ENCODE measurements at regions not wholly inside any gene's neighbourhood (a gene's known extent, or its start where the extent isn't known, plus 50 kb on each side); places are given as distances from the start of the nearest gene placed in this dataset.

DNA sequence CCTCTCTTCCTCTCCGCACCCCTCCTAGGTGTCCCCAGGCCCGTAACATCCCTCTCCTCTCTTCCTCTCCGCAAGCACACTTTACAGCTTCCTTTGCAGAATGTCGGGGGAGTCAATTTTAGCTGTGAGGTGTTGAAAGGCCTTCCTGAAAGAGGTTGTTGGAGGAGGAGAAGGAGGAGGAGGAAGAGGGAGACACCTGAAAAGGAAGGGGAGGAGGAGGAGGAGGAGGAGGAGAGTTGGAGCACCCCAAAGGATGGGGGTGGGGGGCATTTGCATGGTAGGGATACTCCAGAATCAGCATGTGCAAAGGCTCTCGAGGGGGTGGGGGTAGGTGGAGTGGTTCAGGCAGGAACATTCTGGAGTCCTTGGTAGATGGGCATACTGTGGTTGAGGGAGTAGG lies 1045.1 kb downstream of the TBC1D22A start:
- DNase-seq, result no peak

DNA sequence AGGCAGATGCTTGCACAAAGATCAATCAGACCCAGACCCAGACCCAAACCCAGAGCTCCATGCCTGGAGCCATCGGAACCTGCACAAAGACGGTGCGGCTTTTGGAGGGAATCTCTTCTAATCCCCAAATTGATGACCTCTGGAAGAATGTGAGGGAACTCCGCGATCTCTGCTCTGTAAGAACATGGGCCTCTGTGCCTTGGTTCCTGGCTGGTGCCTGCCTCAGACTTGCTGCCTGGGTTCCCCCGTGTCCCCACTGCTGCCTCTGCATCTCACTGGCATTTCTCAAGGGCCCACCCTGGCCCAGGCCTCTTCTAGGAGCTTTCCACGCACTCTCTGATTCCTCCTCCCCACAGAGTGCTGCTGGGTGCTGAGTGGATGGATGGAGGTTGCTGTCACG lies 1044.4 kb downstream of the TBC1D22A start:
- DNase-seq, result no peak

DNA sequence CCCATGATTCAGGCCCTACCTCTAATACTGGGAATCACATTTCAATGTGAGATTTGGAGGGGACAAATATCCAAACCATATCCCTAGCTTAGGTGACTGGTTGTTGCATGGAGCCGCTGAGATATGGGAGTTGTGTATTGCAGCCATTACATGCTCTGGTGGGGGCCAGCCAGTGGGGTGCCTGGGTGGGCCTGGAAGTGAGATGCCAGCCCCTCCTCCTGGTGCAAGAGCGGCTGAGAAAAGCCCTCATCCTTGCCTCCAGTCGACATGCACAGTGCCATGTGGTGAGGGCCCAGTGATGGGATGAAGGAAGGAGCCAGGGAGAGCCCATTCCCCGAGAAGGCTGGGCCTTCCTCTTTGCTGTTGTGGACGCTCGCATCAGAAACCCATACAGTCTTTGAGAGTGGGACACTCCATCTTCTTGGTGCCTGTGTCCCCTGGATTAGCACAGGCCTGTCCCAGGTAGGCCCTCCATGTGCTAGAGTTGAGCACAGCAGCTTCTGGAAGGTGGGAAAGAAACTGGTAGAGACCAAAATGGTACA lies 1043.0 kb downstream of the TBC1D22A start:
- DNase-seq, result no peak

DNA sequence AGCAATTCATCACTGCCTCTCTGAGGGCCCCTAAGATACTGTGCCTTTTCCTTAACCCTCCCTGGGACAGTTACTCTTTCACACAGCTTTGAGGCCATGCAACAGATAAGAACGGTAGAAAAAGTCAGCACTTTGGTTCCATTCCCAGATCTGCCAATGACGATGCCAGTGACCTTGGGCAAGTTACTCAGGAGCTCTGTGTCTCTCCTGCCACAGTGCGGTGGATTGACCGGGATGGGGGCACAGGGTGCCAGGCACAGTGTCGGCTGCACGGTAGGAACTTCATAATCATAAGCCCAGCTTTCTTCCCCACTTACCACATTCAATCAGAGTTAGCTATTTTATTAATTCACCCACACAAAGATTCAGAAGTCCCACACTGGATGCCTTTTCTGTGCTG lies 1041.8 kb downstream of the TBC1D22A start:
- no peak for DNase-seq

DNA sequence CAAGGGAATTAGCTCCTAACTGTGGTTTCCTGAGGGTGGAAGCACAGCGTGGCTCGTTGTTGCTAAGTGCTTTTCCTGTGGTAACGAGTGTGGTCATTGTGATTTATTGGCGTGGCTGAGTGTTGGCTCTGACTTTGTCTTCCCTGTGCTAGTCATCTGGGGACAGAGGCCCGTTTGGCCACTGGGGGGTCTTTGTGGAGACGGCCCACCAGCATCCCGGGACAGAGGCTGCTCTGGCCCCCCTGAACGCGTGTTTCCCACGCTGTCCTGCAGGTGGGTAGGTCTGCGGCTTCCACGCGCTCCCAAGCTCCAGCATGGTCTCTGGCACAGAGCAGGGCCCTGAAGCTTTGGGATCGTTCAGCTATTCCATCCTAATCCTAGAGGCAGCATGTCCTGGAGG lies 1040.0 kb downstream of the TBC1D22A start:
- DNase-seq, result no peak

DNA sequence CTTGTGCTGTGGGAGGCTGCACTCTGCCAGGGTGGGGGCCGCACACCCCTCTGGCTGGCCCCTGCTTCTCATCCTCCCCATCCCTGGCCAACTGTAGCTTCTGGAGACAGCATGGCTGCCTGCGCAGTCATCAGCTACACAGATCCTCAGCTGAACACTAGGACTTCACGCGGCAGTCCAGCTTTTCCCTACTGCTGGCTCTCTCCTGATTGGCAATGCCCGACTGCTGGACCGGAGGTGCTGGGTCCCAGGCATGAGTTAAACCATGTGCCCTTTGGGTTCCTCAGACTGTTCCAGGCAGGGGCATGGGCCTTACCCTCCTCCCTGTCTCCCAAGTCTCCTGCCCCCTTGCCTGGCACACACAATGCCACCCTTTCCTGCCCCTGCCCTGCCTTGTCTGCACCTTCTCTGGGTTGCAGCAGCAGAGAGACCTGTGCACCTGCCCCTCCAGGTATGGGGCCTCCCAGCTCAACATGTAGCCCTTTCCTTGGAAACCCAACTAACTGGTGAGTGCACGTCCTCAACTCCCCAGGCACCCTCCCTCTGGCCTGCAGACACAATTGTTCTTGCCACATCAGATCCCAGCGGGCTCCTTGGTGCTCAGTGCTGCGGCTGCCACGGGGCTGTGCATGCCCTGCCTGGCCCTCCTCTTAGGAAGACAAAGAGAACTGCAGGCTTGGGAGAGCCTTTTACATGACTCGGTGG lies 1039.2 kb downstream of the TBC1D22A start:
- no peak for DNase-seq

DNA sequence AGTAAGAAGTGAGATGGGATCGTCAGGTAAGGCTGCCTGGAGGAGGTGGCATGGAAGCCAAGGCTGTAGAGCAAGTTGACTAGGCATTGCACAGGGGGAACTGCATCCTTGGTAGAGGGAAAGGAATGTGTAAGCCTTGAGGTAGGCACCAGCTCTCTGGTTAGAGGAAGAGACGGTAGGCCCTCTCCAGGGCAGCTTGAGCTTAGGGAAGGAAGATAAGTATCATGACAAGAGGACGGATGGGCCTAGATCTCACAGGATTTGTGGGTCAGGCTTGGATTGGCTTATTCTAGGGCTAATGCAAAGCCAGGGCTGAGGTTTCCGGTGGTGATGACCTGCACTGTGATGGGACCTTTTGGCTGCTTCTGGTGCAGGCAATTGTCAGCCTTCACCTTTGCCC lies 1035.8 kb downstream of the TBC1D22A start:
- DNase-seq, result no peak

DNA sequence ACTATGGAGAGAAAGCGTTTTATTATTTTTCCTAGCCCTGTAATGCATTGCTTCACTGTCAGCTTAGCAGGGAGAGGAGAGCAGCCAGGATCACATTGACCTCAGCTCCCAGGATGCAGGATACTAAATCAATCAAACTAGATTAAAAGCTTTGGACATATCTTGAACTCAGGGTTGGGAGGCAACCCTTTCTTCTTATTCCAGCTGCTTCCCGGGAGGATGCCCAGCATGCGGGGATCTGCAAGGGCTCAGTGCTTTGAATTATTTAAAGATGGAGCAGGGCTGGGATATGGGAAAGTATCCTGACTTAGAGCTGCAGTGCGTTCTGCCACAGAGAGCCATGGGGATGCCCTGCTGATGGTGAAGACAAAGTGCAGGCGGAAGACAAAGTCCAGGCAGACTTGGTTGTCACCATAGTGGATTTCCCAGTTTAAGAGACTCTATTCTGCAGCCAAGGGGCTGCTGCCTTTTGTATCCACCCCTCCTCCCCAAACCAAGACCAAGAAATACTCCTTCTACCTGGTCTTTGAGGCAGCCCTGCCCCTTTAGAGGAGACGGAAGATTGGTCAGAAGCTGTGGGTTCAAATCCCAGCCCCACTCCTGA lies 1035.0 kb downstream of the TBC1D22A start:
- no peak for DNase-seq

DNA sequence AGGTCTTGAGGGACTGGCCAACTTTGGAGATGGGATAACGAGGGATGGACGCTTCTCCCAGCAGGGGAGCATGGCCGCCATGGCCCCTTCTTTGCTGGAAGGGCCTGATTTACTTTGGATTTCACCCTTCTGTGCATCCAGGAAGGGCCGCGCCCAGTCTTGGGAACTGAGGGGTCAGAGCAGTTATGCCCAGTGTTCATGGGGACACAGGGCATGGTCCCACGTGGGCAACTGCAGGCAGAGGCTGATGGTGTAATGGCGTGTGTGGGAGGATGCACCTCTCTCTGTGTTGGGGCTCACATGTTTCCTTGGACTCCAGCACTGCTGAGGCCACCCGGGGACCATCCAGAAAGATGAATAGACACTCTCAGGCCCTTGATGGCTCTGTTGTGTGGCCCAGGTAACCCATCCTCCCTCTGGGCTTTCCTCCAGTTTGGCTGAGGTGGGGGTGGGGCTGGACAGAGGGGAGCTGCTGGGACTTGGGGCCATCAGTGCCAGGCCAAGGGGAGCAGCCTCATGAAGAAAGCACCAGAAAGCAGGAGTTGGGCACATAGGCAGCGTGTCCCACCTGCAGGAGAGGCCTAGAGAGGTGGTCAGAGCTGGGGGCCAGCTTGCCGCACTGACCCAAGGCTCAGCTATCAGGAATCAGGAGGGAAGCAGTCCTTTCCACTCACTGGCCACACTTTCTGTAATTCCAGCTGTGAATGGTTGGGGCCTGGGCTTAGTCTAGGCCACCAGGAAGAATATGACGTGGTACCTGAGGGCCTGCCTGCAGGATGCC lies 1033.9 kb downstream of the TBC1D22A start:
- DNase-seq, result no peak

DNA sequence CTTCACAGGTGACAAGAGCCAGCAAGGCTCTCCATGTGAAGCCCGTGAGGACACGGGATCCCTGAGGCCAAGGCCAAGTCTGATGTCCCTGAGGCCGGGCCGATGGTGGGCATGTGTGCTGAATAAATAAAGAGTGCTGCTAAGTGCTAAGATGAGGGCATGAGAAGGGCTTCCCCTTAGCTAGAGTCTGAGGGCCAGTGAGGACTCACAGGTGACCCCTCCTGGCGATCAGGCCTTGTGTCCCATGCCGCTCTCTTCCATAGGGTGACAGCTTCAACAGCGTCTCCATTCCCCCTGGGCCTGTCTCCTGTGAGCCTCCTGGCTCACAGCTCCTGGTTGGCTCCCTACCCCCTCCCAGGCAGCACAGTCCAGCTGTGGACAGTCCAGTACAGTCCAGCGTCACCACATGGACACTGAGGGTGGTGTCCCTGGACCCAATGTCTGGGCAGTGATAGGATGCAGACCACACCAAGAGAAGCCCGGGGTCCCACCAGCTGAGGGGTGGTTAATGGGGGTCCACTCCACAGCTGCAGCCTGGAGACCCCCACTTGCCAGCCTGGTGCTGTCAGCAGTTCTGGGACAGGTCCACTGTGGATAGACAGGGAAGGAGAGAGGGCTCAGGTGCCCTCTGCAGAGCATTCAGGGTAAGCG lies 1033.2 kb downstream of the TBC1D22A start:
- no peak for DNase-seq

DNA sequence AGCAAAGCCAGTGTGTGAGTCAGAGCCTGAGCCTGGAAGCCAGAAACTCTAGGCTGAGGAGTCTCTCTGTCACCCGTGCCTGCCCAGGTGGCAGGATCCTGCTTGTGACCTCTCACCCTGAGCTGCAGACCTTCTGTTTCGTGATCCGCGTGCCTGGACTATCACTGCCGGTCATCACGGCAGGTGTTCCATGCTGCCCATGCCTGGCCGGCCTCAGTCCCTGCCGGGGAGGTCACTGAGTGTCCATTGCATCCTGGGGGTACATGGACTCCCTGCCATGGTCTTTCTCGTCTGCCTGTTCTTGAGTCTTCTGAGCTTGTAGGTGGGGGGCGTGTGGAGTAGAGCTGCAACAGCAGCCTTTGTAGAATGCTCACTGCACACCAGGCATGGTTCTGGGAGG lies 1032.4 kb downstream of the TBC1D22A start:
- no peak for DNase-seq

DNA sequence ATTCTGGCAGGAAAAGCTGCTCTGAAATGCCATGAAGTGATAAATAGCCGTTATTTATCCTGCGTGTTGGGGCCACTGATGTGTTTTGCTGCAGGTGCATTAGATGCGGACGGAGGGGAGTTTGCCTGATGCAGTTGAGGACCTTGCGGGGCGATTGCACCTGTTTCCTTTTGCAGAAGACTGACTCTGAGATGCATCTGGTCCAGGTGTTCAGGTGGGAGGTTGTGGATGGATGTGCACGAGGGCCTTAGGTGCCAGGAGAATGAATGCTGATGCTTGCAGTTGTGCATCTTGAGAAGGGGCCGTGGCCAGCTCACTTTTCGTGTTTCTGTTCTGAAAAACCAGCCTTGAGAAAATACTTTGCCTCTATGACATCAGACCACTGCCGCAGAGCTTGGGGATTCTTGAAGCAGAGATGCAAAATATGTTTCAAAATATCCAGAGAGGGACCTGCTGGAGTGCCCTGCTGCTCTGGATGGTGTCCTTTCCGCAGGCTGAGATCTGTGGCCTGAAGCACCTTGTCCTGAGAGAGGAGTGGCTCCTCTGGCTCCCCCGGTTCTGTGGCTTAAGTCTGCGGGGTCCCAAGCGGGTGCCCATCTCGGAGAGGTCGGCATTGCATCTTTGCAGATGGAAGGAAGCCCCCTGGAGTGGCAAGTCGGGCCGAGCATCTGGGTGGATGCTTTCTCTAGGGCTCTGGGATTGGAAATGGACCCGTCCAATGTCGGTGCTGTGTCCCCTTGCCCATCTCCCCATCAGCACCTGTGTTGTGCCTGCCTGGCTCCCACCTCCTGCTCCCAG lies 1031.1 kb downstream of the TBC1D22A start:
- DNase-seq, result no peak

DNA sequence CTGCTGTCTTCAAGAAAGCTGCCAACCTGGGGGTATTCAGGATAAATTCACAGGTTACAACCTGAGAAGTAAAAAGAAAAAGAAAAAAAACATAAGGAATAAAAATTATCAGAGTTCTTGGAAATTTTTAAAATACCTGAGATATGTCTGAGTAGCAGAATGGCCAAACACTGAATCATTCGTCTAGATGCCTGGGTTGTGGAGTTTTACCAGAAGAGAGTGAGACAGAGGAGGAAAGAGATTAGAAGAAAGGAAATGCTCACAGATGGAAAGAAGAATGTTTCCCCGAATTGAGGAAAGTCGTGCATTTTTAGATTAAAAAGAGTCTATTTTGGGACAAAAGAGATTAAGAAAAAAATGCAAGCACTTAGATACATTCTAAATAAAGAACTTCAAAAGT lies 1026.7 kb downstream of the TBC1D22A start:
- no peak for DNase-seq

DNA sequence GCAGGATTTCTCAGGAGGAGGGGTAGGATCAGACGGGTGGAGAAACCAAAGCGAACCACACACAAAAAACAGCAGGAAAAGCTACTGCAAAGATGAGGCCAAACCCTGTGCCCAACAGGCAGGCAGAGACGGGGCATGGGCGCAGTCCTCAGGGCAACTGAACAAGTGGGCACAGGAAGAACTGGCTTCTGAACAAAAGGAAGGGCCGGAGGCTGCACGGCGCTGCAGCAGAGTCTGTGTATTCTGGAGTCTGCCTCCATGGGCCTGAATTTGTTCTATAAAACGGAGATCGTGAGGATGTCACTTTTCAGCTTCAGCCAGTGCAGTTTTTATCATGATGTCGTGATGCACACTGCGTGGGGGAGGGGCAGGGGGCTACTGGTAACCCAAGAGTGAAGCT lies 1026.0 kb downstream of the TBC1D22A start:
- no peak for DNase-seq

DNA sequence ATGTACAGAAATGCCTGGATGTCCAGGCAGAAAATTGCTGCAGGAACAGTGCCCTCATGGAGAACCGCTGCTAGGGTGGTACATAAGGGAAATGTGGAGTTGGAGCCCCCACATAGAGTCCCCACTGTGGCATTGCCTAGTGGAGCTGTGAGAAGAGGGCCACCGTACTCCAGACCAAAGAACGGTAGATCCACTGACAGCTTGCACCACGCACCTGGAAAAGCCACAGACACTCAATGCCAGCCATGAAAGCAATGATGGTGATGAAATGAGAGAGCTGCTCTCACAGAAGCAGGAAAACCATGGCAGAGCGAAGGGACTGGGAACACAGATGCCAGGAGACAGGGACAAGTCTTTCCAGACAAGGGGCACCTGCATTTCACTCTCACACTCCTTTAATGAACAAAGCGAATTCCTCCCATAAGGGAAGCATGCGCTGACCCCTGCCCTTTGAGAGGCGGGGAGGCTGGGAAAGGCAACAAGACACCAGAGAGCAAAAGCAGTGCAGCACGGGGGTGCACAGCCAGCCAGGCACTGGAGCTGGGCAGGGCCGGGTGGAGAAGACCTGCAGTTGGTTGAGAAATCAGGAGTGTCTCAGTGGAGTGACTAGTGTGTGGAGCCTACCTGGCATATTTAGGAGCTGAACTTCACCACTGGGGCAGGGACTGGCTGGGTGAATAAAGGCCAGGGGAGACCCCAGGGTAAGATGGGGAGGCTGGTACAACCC lies 1025.2 kb downstream of the TBC1D22A start:
- no peak for DNase-seq

DNA sequence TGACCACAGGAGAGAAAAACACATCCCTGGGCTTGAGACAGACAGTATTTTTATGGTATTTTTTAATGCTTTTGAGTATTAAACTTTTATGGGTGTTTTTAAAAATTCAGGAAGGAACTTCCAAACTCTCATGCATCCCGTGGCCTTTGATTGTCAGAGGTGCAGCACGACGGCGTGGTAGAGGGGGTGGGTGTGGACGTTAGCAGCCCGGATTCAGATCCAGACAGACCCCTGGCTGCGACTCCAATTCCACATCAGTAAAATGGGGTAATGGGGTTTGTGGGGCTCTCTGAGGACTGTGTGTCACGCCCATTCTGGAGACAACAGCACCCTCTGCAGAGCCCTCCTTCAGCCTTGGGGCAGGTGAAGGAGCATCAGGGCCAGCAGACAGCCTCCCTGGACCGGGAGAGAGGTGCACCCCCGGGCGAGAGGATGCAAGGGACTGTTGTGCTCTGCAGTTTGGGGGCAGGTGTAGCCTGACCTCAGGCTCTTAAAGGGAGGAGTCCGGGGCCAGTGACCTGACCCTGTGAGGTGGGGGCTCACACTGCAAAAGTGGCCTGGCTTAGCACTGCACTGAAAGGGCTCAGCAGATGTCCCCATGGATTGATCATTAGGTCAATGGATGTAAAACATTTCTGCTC lies 1024.3 kb downstream of the TBC1D22A start:
- DNase-seq, result no peak

DNA sequence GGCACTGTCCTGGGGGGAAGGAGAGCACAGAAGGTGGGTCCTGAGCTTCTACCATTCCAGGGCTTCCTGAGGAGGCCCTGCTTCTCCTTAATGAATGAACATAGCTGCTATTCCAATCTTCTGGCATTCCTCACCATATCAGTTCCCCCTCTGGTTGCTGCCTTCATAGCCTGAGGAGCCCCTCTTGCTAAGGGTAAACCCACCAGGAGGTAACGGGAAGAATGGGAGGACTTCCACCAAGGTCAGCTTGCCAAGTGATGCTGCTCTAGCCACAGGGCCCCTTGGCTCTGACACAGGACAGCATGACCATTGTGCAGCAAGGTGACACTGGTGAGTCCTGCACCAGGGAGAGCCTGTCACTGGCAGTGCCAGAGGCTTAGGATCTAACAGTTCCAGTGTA lies 1022.5 kb downstream of the TBC1D22A start:
- DNase-seq, result no peak

DNA sequence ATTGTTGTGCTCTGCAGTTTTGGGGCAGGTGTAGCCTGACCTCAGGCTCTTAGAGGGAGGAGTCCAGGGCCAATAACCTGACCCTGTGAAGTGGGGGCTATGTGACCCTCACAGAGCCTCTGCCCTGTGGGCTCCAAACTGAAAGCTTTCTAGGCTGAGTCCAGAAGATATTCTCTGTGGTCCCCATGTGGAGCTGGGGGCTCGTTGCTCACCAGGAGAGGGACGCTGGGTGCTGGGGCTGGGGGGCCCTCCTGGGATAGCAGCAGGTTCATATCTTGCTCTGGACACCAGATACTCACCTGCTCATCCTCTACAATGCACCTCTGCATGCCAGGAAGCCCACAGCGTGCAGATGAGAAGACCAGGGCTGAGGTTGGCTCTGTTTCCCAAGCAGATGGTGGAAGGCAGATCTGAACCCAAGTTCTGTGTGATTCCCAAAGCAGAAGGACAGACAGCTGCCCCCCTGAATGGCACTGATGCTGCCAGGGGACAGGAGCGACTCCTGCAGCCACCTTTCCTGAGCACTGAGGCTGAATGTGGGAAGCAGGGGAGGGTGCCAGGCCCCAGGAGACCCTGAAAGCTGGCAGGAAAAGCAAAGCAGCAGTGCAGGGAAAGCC lies 1022.0 kb downstream of the TBC1D22A start:
- DNase-seq, result no peak

DNA sequence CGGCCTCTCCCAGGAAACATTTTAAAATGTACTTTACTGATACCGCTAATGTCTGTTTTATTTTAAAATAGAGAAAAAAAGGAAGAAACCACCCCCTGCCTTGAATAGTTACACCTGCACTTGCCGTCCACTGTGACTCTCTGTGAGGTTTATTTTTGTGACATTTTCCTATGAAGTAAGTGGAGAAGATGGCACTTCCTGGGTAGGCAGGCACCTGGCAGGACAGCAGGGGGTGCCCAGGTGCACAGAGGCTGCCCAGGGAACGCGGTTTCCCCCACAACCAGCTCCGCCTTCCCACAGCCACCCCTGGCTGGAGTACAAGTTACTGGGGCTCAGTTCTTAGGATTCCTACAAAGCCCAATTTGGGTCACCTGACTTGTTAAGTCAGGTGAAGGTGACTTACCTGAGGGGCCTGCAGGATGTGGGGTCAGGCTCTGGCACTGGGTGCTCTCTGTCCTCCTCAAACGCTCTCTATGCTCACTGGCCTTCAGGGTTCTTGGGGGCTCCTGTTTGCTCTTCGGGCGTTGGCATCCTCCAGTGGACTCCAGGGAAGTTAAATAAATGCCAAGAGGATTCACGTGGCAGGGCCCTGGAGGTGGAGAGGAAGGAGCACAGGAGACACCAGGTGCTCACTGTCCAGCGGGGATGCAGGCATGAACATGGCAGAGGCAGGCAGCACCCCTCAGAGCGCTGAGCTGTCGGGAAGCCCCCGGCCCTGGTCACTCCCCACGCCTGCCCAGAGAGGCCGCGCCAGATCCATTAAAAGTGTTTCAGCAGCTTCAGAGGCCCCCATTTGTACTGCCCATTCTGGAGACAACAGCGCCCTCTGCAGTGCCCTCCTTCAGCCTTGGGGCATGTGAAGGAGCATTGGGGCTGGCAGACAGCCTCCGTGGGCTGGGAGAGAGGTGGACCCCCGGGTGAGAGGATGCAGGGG lies 1021.2 kb downstream of the TBC1D22A start:
- no peak for DNase-seq

All from activated T-cell treated with anti-CD3 and anti-CD28 coated beads, Interleukin-2, amount 50 U/mL, for 48 hours (primary cell).